ENCODE measurements at regions not wholly inside any gene's neighbourhood (a gene's known extent, or its start where the extent isn't known, plus 50 kb on each side); places are given as distances from the start of the nearest gene placed in this dataset.

- CTCF ChIA-PET: no interaction called here
- FAIRE-seq (no peak), DNase-seq (ENCODE audit: low read depth, low spot score) (no peak)
- no peaks in the 10 kb centered on the region for H3K4me1 ChIP-seq (ENCODE audit: control insufficient read depth, extremely low read depth, insufficient read depth, low read length)
- no peaks in the 10 kb centered on the region for H3K27me3 ChIP-seq (ENCODE audit: control insufficient read depth in 2 of 2, insufficient read depth in 2 of 2, low read length in 2 of 2)
- no peaks in the 10 kb centered on the region for H3K79me2 ChIP-seq (ENCODE audit: control insufficient read depth, insufficient read depth, low read length)
- H4K20me1 ChIP-seq (replicated peaks; ENCODE audit: control insufficient read depth, extremely low read depth, insufficient read depth, low read length): no peaks in the 10 kb centered on the region
- no peak overlapping the region for H3K9ac ChIP-seq (replicated peaks; ENCODE audit: extremely low read depth, insufficient read depth, low read length)
- intact Hi-C loops (cut with micrococcal nuclease): no loop called here
- dilution Hi-C loops (cut with MboI; ENCODE audit: extremely low pct_ligation_motif_present, low sequenced_read_pairs): no loop called here
- H3K4me3 ChIP-seq (replicated peaks in 1 of 3; ENCODE audit: insufficient read depth in 1 of 3, low read depth in 1 of 3, low read length in 3 of 3): no peak overlapping the region
- H3K9me3 ChIP-seq (replicated peaks; ENCODE audit: control insufficient read depth, insufficient read depth, low read length): no peaks in the 10 kb centered on the region
- no peaks in the 10 kb centered on the region for H3K36me3 ChIP-seq (ENCODE audit: control insufficient read depth in 2 of 2, extremely low read depth in 1 of 2, insufficient read depth in 2 of 2, low read length in 2 of 2)
- H3K27ac ChIP-seq (ENCODE audit: insufficient read depth, low read depth, low read length): no peak overlapping the region
- BruUV-seq (replicated peaks): no TSS peak
- H3K9me1 ChIP-seq (replicated peaks; ENCODE audit: control insufficient read depth, extremely low read depth, insufficient read depth, low read length): no peaks in the 10 kb centered on the region
- no peak overlapping the region for H3K4me2 ChIP-seq (ENCODE audit: insufficient read depth, low read length)
- no peak for TF ChIP-seq MAX (IDR thresholded peaks at IDR 0.05; ENCODE audit: insufficient read depth, insufficient read length)
- TF ChIP-seq EZH2 (IDR thresholded peaks at IDR 0.05; ENCODE audit: borderline replicate concordance, low read depth, low read length, severe bottlenecking): no peak
- no peak for TF ChIP-seq POLR2A (IDR thresholded peaks at IDR 0.05; ENCODE audit: low read depth, low read length)
- TF ChIP-seq JUN (IDR thresholded peaks at IDR 0.05; ENCODE audit: borderline replicate concordance, insufficient read depth, insufficient read length, low read depth): no peak
- no peak for TF ChIP-seq MYC (IDR thresholded peaks at IDR 0.05; ENCODE audit: low read depth, low read length)
- no peak for TF ChIP-seq FOS (IDR thresholded peaks at IDR 0.05; ENCODE audit: borderline replicate concordance, insufficient read depth, low read length)
- TF ChIP-seq POLR2AphosphoS5 (IDR thresholded peaks at IDR 0.05; ENCODE audit: insufficient read depth, low read depth, low read length): no peak
- no peak for TF ChIP-seq CTCF (IDR thresholded peaks at IDR 0.05; ENCODE audit: extremely low read depth in 1 of 2, insufficient read depth in 1 of 2, low read depth in 1 of 2, low read length in 2 of 2)
- no peak for TF ChIP-seq GATA2 (IDR thresholded peaks at IDR 0.05; ENCODE audit: insufficient read depth, insufficient read length, low read depth, low read length)
- H2AFZ ChIP-seq (ENCODE audit: low read depth, low read length): no peak overlapping the region
- POLR2A ChIA-PET: no interaction called here
These were observed 887.5 kb downstream of the FAT4 start for GRCh38 chr4:126202226-126202625.
